ENCODE measurements at regions not wholly inside any gene's neighbourhood (a gene's known extent, or its start where the extent isn't known, plus 50 kb on each side); places are given as distances from the start of the nearest gene placed in this dataset.

DNA sequence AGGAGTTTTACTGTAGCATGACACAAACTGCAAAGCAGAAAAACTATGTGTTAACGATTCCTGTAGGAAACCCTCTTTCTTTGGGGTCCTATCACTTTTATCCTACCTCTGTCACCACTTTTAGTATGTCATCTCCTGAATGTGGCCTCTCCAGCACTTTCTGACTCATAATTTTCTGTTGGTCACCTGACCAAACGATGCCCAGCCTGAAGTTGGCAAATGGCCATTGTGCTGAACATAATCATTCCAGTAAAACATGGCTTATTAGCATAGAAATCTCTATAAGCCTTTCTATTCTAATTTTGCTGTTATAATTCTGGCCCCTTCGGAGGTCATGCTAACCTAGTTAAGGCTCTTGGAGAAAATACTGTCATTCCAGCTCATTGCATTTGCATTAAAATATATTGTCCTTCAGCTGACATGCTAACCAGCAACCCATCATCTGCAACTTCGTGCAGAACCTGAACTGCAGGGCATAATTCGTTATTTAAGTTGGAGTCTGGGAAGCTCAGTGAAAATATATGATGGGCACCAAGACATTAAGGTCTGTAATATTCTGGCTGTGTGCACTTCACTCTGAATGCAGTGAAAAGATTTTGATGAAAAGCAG lies 140.3 kb downstream of the NMUR2 start:
- DNase-seq (ENCODE audit: low spot score): no peak
- peaks cover 8% of the 10 kb centered on the region for H3K4me1 Mint-ChIP-seq (ENCODE audit: unreplicated experiment)
- H3K9me3 Mint-ChIP-seq (ENCODE audit: unreplicated experiment): no peaks in the 10 kb centered on the region
- no peaks in the 10 kb centered on the region for H3K36me3 Mint-ChIP-seq (ENCODE audit: low read depth, unreplicated experiment)
- no peaks in the 10 kb centered on the region for H3K27me3 Mint-ChIP-seq (ENCODE audit: unreplicated experiment)
- no peak overlapping the region for H3K27ac Mint-ChIP-seq (ENCODE audit: unreplicated experiment)
- no peak overlapping the region for H3K4me3 Mint-ChIP-seq (ENCODE audit: unreplicated experiment)
- TF ChIP-seq, protein P1, sequence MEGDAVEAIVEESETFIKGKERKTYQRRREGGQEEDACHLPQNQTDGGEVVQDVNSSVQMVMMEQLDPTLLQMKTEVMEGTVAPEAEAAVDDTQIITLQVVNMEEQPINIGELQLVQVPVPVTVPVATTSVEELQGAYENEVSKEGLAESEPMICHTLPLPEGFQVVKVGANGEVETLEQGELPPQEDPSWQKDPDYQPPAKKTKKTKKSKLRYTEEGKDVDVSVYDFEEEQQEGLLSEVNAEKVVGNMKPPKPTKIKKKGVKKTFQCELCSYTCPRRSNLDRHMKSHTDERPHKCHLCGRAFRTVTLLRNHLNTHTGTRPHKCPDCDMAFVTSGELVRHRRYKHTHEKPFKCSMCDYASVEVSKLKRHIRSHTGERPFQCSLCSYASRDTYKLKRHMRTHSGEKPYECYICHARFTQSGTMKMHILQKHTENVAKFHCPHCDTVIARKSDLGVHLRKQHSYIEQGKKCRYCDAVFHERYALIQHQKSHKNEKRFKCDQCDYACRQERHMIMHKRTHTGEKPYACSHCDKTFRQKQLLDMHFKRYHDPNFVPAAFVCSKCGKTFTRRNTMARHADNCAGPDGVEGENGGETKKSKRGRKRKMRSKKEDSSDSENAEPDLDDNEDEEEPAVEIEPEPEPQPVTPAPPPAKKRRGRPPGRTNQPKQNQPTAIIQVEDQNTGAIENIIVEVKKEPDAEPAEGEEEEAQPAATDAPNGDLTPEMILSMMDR (IDR thresholded peaks at IDR 0.05; ENCODE audit: unreplicated experiment): no peak

DNA sequence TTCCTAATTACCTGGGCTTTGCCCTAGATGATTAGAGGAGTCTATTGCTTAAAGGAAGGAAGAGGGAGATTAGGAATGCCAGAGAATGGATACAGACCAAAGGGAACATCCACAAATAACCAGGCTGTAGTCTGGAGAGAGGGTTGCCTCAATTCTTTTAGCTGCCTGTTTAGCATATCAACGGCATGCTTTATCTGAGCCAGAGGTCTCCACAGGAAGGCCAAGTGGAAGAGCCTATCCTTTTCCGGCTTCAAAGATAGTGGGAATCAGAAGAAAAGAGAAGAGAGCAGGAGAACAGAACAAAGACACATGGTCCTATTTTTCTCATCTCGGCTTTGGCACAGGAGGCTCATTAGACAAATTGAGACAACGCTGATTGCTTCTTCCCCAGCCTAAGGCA lies 142.4 kb downstream of the NMUR2 start:
- DNase-seq (ENCODE audit: low spot score): no peak
- H3K36me3 Mint-ChIP-seq (ENCODE audit: low read depth, unreplicated experiment): no peaks in the 10 kb centered on the region
- peaks cover 2% of the 10 kb centered on the region for H3K27me3 Mint-ChIP-seq (ENCODE audit: unreplicated experiment)
- H3K27ac Mint-ChIP-seq (ENCODE audit: unreplicated experiment): no peak overlapping the region
- no peak overlapping the region for H3K4me3 Mint-ChIP-seq (ENCODE audit: unreplicated experiment)
- TF ChIP-seq, protein P1 (IDR thresholded peaks at IDR 0.05; ENCODE audit: unreplicated experiment): no peak
- H3K9me3 Mint-ChIP-seq (ENCODE audit: unreplicated experiment): no peaks in the 10 kb centered on the region
- H3K4me1 Mint-ChIP-seq (ENCODE audit: unreplicated experiment): peaks cover 8% of the 10 kb centered on the region

DNA sequence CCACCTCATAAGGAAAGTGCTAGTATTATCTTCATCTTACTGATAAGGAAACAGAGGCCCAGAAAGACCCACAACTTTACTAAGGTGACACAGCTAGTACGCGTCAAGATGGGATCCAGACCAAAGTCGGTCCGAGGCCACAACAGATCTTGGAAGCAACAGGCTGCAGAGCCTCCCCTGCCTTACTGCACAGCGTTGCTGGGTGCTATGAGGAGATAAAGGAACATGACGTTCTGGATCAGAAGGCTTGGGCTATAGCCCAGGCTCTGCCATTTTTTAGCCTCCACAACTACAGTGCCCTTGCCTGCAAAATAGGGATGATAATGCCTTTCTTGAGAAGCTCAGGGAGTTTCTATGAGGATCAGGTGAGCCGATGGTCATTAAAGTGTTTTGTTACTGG lies 144.1 kb downstream of the NMUR2 start:
- TF ChIP-seq, protein P1 (IDR thresholded peaks at IDR 0.05; ENCODE audit: unreplicated experiment): no peak
- no peaks in the 10 kb centered on the region for H3K36me3 Mint-ChIP-seq (ENCODE audit: low read depth, unreplicated experiment)
- no peak for DNase-seq (ENCODE audit: low spot score)
- H3K27ac Mint-ChIP-seq (ENCODE audit: unreplicated experiment): no peak overlapping the region
- no peak overlapping the region for H3K4me3 Mint-ChIP-seq (ENCODE audit: unreplicated experiment)
- peaks cover 8% of the 10 kb centered on the region for H3K4me1 Mint-ChIP-seq (ENCODE audit: unreplicated experiment)
- H3K27me3 Mint-ChIP-seq (ENCODE audit: unreplicated experiment): peaks cover 2% of the 10 kb centered on the region
- H3K9me3 Mint-ChIP-seq (ENCODE audit: unreplicated experiment): no peaks in the 10 kb centered on the region

DNA sequence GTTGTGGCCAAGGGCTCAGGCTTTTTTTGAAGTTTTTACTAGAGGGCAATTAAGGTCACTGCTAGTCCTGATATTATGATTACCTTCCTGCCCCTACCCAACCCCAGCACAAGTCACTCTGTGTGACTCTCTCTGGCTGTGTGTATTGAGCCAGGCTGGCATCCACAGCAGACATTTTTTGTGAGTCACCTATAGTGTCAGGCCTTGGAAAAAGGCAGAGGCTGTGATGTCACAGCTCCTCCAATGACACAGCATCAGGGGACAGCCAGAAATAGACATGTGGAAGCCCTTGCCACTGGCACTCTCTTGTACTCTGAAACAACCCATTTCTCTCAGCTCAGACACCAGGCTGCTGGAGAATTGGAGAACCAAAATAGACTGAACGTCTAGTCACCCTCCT lies 145.4 kb downstream of the NMUR2 start:
- H3K27ac Mint-ChIP-seq (ENCODE audit: unreplicated experiment): no peak overlapping the region
- H3K4me3 Mint-ChIP-seq (ENCODE audit: unreplicated experiment): no peak overlapping the region
- no peaks in the 10 kb centered on the region for H3K9me3 Mint-ChIP-seq (ENCODE audit: unreplicated experiment)
- peaks cover 8% of the 10 kb centered on the region for H3K4me1 Mint-ChIP-seq (ENCODE audit: unreplicated experiment)
- peaks cover 2% of the 10 kb centered on the region for H3K27me3 Mint-ChIP-seq (ENCODE audit: unreplicated experiment)
- TF ChIP-seq, protein P1 (IDR thresholded peaks at IDR 0.05; ENCODE audit: unreplicated experiment): no peak
- no peak for DNase-seq (ENCODE audit: low spot score)
- H3K36me3 Mint-ChIP-seq (ENCODE audit: low read depth, unreplicated experiment): no peaks in the 10 kb centered on the region

DNA sequence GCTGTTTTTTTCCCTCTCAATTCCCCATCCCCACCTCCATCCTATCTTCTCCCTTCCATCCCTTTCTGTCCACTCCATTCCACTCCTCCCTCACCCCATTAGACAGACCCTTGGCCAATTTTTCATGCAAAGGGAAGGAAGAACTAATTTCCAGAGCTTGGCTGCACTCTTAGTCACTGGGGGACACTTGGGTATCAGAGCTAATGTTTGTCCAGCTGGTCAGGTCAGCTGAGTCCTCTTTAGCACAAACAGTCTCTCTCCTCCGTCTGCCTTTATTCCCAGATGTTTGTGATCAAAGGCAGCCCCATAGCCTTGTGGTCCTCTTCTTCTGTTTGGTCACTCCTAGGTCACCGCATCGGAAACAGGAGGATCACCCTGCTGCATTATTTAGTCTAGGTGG lies 148.5 kb downstream of the NMUR2 start:
- no peak overlapping the region for H3K27ac Mint-ChIP-seq (ENCODE audit: unreplicated experiment)
- TF ChIP-seq, protein P1 (IDR thresholded peaks at IDR 0.05; ENCODE audit: unreplicated experiment): no peak
- no peak for DNase-seq (ENCODE audit: low spot score)
- H3K4me1 Mint-ChIP-seq (ENCODE audit: unreplicated experiment): no peaks in the 10 kb centered on the region
- H3K4me3 Mint-ChIP-seq (ENCODE audit: unreplicated experiment): no peak overlapping the region
- H3K9me3 Mint-ChIP-seq (ENCODE audit: unreplicated experiment): no peaks in the 10 kb centered on the region
- peaks cover 2% of the 10 kb centered on the region for H3K27me3 Mint-ChIP-seq (ENCODE audit: unreplicated experiment)
- no peaks in the 10 kb centered on the region for H3K36me3 Mint-ChIP-seq (ENCODE audit: low read depth, unreplicated experiment)

Measured in endothelial cell (in vitro differentiated cells).